ENCODE measurements at regions not wholly inside any gene's neighbourhood (a gene's known extent, or its start where the extent isn't known, plus 50 kb on each side); places are given as distances from the start of the nearest gene placed in this dataset.

DNA sequence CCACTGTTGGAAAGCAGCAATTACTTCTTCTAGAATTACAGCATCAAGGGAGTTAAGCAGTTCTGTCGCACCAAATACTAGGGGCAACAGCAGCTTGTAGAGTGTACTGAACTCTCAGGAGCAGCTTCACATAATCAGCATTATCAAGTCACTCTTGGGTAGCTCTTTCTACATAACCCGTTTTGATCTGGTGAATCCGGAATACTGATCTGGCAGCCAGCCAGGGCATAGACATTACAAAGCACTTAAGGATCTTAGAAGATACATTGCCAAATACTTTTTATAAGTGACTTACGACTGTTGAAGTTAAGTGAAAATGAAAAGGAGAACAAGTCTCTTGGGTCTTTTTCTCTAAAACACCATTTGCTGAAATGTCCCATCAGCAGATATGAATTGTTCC is 73.2 kb upstream of the NETO1 start:
- no peak overlapping the region for H3K27ac ChIP-seq
- in situ Hi-C loops (cut with MboI; ENCODE audit: low pct_ligation_motif_present in 1 of 4, low pct_unique_long_range_greater_than_20kb in 1 of 4, low sequenced_read_pairs in 3 of 4), result no loop called here
- TF ChIP-seq POLR2AphosphoS5 (IDR thresholded peaks at IDR 0.05) (no peak), POLR2A (IDR thresholded peaks at IDR 0.05) (no peak), EP300 (IDR thresholded peaks at IDR 0.05; ENCODE audit: low read depth) (no peak)
- TF ChIP-seq, protein P1, sequence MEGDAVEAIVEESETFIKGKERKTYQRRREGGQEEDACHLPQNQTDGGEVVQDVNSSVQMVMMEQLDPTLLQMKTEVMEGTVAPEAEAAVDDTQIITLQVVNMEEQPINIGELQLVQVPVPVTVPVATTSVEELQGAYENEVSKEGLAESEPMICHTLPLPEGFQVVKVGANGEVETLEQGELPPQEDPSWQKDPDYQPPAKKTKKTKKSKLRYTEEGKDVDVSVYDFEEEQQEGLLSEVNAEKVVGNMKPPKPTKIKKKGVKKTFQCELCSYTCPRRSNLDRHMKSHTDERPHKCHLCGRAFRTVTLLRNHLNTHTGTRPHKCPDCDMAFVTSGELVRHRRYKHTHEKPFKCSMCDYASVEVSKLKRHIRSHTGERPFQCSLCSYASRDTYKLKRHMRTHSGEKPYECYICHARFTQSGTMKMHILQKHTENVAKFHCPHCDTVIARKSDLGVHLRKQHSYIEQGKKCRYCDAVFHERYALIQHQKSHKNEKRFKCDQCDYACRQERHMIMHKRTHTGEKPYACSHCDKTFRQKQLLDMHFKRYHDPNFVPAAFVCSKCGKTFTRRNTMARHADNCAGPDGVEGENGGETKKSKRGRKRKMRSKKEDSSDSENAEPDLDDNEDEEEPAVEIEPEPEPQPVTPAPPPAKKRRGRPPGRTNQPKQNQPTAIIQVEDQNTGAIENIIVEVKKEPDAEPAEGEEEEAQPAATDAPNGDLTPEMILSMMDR (IDR thresholded peaks at IDR 0.05), result no peak
- H3K36me3 ChIP-seq, result no peaks in the 10 kb centered on the region
- intact Hi-C loops (cut with DNase I; ENCODE audit: low total_unique reads), result no loop called here
- H3K9me3 ChIP-seq, result no peaks in the 10 kb centered on the region
- H3K4me1 ChIP-seq, result no peaks in the 10 kb centered on the region
- 46 to 63% methylated on average over 2 to 4 of the region's 4 CpGs for WGBS, 2 donors (ENCODE audit: low coverage in 1 of 2)
- H3K4me3 ChIP-seq, result no peak overlapping the region
- DNase-seq, result no peak
- H3K27me3 ChIP-seq, result no peaks in the 10 kb centered on the region

DNA sequence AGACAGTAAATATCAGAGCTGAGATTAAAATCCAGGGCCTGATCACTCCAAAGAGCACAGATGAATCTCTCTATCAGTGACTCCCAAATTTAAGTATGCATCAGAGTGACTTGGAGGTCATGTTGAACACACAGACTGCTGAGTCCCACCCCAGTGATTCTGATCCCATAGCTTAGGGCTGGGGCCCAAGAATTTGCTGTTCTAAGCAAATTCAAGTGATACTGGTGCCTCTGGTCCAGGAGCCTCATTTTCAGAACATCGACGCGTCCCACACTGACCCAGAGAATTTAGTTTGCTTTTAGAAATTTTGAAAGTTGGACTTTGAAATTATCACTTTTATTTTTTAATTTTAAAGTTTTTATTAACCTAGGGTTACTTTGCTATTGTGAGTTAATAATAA is 72.7 kb upstream of the NETO1 start:
- TF ChIP-seq, protein P1 (IDR thresholded peaks at IDR 0.05), result no peak
- no peak for TF ChIP-seq POLR2AphosphoS5 (IDR thresholded peaks at IDR 0.05)
- Histone ChIP-seq H3K4me1 (no peaks in the 10 kb centered on the region), H3K27me3 (no peaks in the 10 kb centered on the region), H3K9me3 (no peaks in the 10 kb centered on the region), H3K36me3 (no peaks in the 10 kb centered on the region), H3K27ac (no peak overlapping the region), H3K4me3 (no peak overlapping the region)
- WGBS, 2 donors (ENCODE audit: low coverage in 1 of 2), result 94 to 96% methylated on average over 3 of the region's 3 CpGs
- in situ Hi-C loops (cut with MboI; ENCODE audit: low pct_ligation_motif_present in 1 of 4, low pct_unique_long_range_greater_than_20kb in 1 of 4, low sequenced_read_pairs in 3 of 4) (no loop called here), intact Hi-C loops (cut with DNase I; ENCODE audit: low total_unique reads) (no loop called here)
- DNase-seq, result no peak

DNA sequence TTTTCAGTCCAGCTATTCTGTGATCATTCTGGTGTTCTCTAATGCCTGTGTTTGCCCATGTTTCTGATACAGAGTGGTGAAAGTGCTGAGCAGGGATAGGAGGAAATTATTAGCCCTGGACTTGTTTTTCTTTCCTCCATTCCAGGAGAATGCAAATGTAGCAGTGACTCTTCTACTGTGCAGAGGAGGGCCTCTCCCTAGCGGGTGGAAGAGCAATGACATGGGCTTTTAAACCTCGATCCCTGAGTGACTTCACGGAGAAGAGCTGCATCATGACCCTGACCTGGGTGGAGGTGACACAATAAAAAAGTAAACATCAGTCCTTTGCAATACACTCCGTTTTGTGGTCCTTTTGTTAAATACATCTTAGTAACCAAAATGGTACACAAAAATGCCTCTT is 68.0 kb upstream of the NETO1 start:
- in situ Hi-C loops (cut with MboI; ENCODE audit: low pct_ligation_motif_present in 1 of 4, low pct_unique_long_range_greater_than_20kb in 1 of 4, low sequenced_read_pairs in 3 of 4), result no loop called here
- Histone ChIP-seq H3K36me3 (no peaks in the 10 kb centered on the region), H3K4me1 (no peaks in the 10 kb centered on the region), H3K9me3 (no peaks in the 10 kb centered on the region), H3K27me3 (no peaks in the 10 kb centered on the region), H3K27ac (no peak overlapping the region), H3K4me3 (no peak overlapping the region)
- DNase-seq, result no peak
- intact Hi-C loops (cut with DNase I; ENCODE audit: low total_unique reads), result no loop called here
- TF ChIP-seq POLR2AphosphoS5 (IDR thresholded peaks at IDR 0.05) (no peak), POLR2A (IDR thresholded peaks at IDR 0.05) (no peak), EP300 (IDR thresholded peaks at IDR 0.05; ENCODE audit: low read depth) (no peak)
- TF ChIP-seq, protein P1 (IDR thresholded peaks at IDR 0.05), result no peak
- 50 to 58% methylated on average over 4 of the region's 4 CpGs for WGBS, 2 donors (ENCODE audit: low coverage in 1 of 2)

DNA sequence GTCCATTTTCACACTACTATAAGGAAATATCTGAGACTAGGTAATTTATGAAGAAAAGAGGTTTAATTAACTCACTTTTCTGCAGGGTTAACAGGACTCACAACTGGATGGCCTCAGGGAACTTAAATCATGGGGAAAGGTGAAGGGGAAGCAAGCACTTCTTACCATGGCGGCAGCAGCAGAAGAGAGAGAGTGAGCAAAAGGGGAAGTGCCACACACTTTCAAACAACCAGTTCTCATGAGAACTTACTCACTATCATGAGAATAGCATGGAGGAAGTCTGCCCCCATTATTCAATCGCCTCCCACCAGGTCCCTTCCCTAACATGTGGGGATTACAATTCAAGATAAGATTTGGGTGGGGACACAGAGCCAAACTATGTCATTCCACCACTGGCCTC is 55.1 kb upstream of the NETO1 start:
- no peak for DNase-seq

More for the DNA sequence above, 55.1 kb upstream of the NETO1 start:
- H3K36me3 ChIP-seq, result no peaks in the 10 kb centered on the region
- no peak overlapping the region for H3K4me3 ChIP-seq
- in situ Hi-C loops (cut with MboI; ENCODE audit: low pct_ligation_motif_present in 1 of 4, low pct_unique_long_range_greater_than_20kb in 1 of 4, low sequenced_read_pairs in 3 of 4) (no loop called here), intact Hi-C loops (cut with DNase I; ENCODE audit: low total_unique reads) (no loop called here)
- no peaks in the 10 kb centered on the region for H3K4me1 ChIP-seq
- H3K27me3 ChIP-seq, result no peaks in the 10 kb centered on the region
- no peak overlapping the region for H3K27ac ChIP-seq
- TF ChIP-seq, protein P1 (IDR thresholded peaks at IDR 0.05), result no peak
- TF ChIP-seq EP300 (IDR thresholded peaks at IDR 0.05; ENCODE audit: low read depth) (no peak), POLR2A (IDR thresholded peaks at IDR 0.05) (no peak), POLR2AphosphoS5 (IDR thresholded peaks at IDR 0.05) (no peak)
- 33 to 61% methylated on average over 1 to 2 of the region's 2 CpGs for WGBS, 2 donors (ENCODE audit: low coverage in 1 of 2)
- H3K9me3 ChIP-seq, result peaks cover 0 to 6% of the 10 kb centered on the region in 2 donors

Small RNAs in the stretch of these regions (small RNA-seq; reads per million reads assigned to genes)
- gene RN7SL401P, result 0 reads per million in 4 donors

All from transverse colon (tissue), 4 donors.